Neural cell (in vitro differentiated cells): ENCODE measurements at regions not wholly inside any gene's neighbourhood (a gene's known extent, or its start where the extent isn't known, plus 50 kb on each side); places are given as distances from the start of the nearest gene placed in this dataset.

Source experiments
- H2AFZ ChIP-seq: fragments of 200-600, 300-800 bp; sonication (generic), shearing (Covaris generic); 2 replicates; pipeline ENCODE4 v1.6.0; 2014; ENCODE audit warnings: low read depth, mild to moderate bottlenecking, antibody characterized with exemption, low read length, moderate library complexity
- H3F3A ChIP-seq: fragments of 200-600 bp; shearing (Covaris generic); 2 replicates; pipeline ENCODE4 v1.6.1; 2016; ENCODE audit warnings: mild to moderate bottlenecking, moderate library complexity, mixed read lengths, antibody characterized with exemption, low read length; ENCODE audit not compliant: insufficient read depth, poor library complexity, severe bottlenecking
- H3K27ac ChIP-seq: fragments of 200-600, 300-800 bp; sonication (generic), shearing (Covaris generic); 2 replicates; pipeline ENCODE4 v1.5.1; 2014; ENCODE audit warnings: mild to moderate bottlenecking, low read length, moderate library complexity
- H3K27me3 ChIP-seq: fragments of 300-800, 200-600 bp; sonication (generic), shearing (Covaris generic); 2 replicates; pipeline ENCODE4 v1.6.0; 2014; ENCODE audit warnings: mild to moderate bottlenecking, low read depth, low read length, moderate library complexity; ENCODE audit not compliant: insufficient read depth
- H3K36me3 ChIP-seq: fragments of 300-800, 200-600 bp; sonication (generic), shearing (Covaris generic); 2 replicates; pipeline ENCODE4 v1.5.1; 2014; ENCODE audit warnings: mild to moderate bottlenecking, antibody characterized with exemption, low read length, moderate library complexity; ENCODE audit not compliant: insufficient read depth
- H3K4me2 ChIP-seq: fragments of 300-800, 200-600 bp; sonication (generic), shearing (Covaris generic); 2 replicates; pipeline ENCODE4 v1.6.0; 2014; ENCODE audit warnings: mild to moderate bottlenecking, low read length
- H3K4me3 ChIP-seq: fragments of 300-800, 200-600 bp; sonication (generic), shearing (Covaris generic); 2 replicates; pipeline ENCODE4 v1.5.1; 2014; ENCODE audit warnings: mild to moderate bottlenecking, low read length, moderate library complexity
- H3K79me2 ChIP-seq: fragments of 200-600 bp; shearing (Covaris generic); replicated peaks from 2 replicates; pipeline ENCODE4 v1.6.0; 2014; ENCODE audit warnings: mild to moderate bottlenecking, low read length, moderate library complexity; ENCODE audit not compliant: insufficient read depth
- H3K9ac ChIP-seq: fragments of 300-800, 200-600 bp; sonication (generic), shearing (Covaris generic); 2 replicates; pipeline ENCODE4 v1.6.1; 2016; ENCODE audit warnings: mild to moderate bottlenecking, low read length, mixed read lengths
- H3K9me2 ChIP-seq: fragments of 200-600 bp; shearing (Covaris generic); 2 replicates; pipeline ENCODE4 v1.6.1; 2016; ENCODE audit warnings: mild to moderate bottlenecking, low read length, mixed read lengths; ENCODE audit not compliant: insufficient read depth
- H3K9me3 ChIP-seq: fragments of 200-600, 300-800 bp; sonication (generic), shearing (Covaris generic); 2 replicates; pipeline ENCODE4 v1.6.1; 2016; ENCODE audit warnings: mild to moderate bottlenecking, mixed run types, low read length, moderate library complexity, mixed read lengths
- H4K20me1 ChIP-seq: fragments of 200-600 bp; shearing (Covaris generic); 2 replicates; pipeline ENCODE4 v1.6.1; 2016; ENCODE audit warnings: mild to moderate bottlenecking, mixed run types; ENCODE audit not compliant: insufficient read depth
- CTCF ChIP-seq: fragments of 450-650 bp; IDR thresholded peaks from 2 replicates; pipeline ENCODE4 v1.5.1; 2014; ENCODE audit warnings: antibody characterized with exemption, mild to moderate bottlenecking, moderate library complexity; ENCODE audit not compliant: poor library complexity, severe bottlenecking
- EP300 ChIP-seq: fragments of 450-650 bp; conservative IDR thresholded peaks from 2 replicates; pipeline ENCODE4 v1.6.1; 2014; ENCODE audit warnings: antibody characterized with exemption, mild to moderate bottlenecking, moderate library complexity; ENCODE audit not compliant: poor library complexity, severe bottlenecking
- EZH2 ChIP-seq: fragments of 200-600, 300-800 bp; shearing (Covaris generic), sonication (generic); IDR thresholded peaks from 2 replicates; pipeline ENCODE4 v1.6.1; 2014; ENCODE audit warnings: antibody characterized with exemption, low read length, borderline replicate concordance, mild to moderate bottlenecking; ENCODE audit not compliant: insufficient read depth, poor library complexity, severe bottlenecking
- MXI1 ChIP-seq: fragments of 450-650 bp; conservative IDR thresholded peaks from 2 replicates; pipeline ENCODE4 v1.6.1; 2014; ENCODE audit warnings: antibody characterized with exemption, mild to moderate bottlenecking; ENCODE audit not compliant: poor library complexity, severe bottlenecking
- POLR2AphosphoS5 ChIP-seq: IDR thresholded peaks from 2 replicates; pipeline ENCODE4 v1.6.1; 2012
- RAD21 ChIP-seq: fragments of 450-650 bp; conservative IDR thresholded peaks from 2 replicates; pipeline ENCODE4 v1.6.1; 2014; ENCODE audit warnings: antibody characterized with exemption, mild to moderate bottlenecking, moderate library complexity
- REST ChIP-seq: IDR thresholded peaks from 2 replicates; pipeline ENCODE4 v1.6.1; 2012; ENCODE audit warnings: borderline replicate concordance
- SMC3 ChIP-seq: fragments of 450-650 bp; conservative IDR thresholded peaks from 2 replicates; pipeline ENCODE4 v1.6.1; 2014; ENCODE audit warnings: antibody characterized with exemption, mild to moderate bottlenecking, moderate library complexity; ENCODE audit not compliant: poor library complexity
- TAF1 ChIP-seq: IDR thresholded peaks from 2 replicates; pipeline ENCODE4 v1.6.1; 2012; ENCODE audit warnings: low read depth

GRCh38 chr4:8744083-8744805, 127.4 kb downstream of the HMX1 start:
- no peaks in the 10 kb centered on the region for H3K36me3 ChIP-seq
- H3F3A ChIP-seq = no peaks in the 10 kb centered on the region
- H2AFZ ChIP-seq = no peak overlapping the region
- no peaks in the 10 kb centered on the region for H4K20me1 ChIP-seq
- no peaks in the 10 kb centered on the region for H3K27me3 ChIP-seq
- H3K9ac ChIP-seq = no peak overlapping the region
- H3K4me2 ChIP-seq = no peak overlapping the region
- TF ChIP-seq CTCF (no peak), SMC3 (no peak), EP300 (no peak), EZH2 (no peak), RAD21 (no peak), MXI1 (no peak), POLR2AphosphoS5 (no peak), REST (no peak), TAF1 (no peak)
- no peak overlapping the region for H3K27ac ChIP-seq
- no peak overlapping the region for H3K4me3 ChIP-seq
- H3K79me2 ChIP-seq = no peaks in the 10 kb centered on the region
- no peaks in the 10 kb centered on the region for H3K9me2 ChIP-seq
- H3K9me3 ChIP-seq = no peaks in the 10 kb centered on the region

GRCh38 chr4:8742546-8742945, 129.1 kb downstream of the HMX1 start:
- Histone ChIP-seq H3K9me3 (no peaks in the 10 kb centered on the region), H3K4me3 (no peak overlapping the region), H3K79me2 (no peaks in the 10 kb centered on the region), H3K9me2 (no peaks in the 10 kb centered on the region), H3F3A (no peaks in the 10 kb centered on the region), H3K4me2 (no peak overlapping the region), H3K27ac (no peak overlapping the region), H3K9ac (no peak overlapping the region), H2AFZ (no peak overlapping the region), H3K27me3 (no peaks in the 10 kb centered on the region), H4K20me1 (no peaks in the 10 kb centered on the region), H3K36me3 (no peaks in the 10 kb centered on the region)
- TF ChIP-seq REST = no peak
- no peak for TF ChIP-seq MXI1
- no peak for TF ChIP-seq RAD21
- no peak for TF ChIP-seq EP300
- TF ChIP-seq SMC3 = no peak
- no peak for TF ChIP-seq CTCF
- no peak for TF ChIP-seq TAF1
- no peak for TF ChIP-seq EZH2
- no peak for TF ChIP-seq POLR2AphosphoS5
